WERI-Rb-1 (cell line): ENCODE measurements at regions not wholly inside any gene's neighbourhood (a gene's known extent, or its start where the extent isn't known, plus 50 kb on each side); places are given as distances from the start of the nearest gene placed in this dataset.

Experiments used
- DNase-seq: peaks from one replicate; pipeline ENCODE4 v3.0.0-alpha.2; 2020
- H3K27ac ChIP-seq: fragments of 250-450 bp; sonication (Bioruptor Pico); 2 replicates; pipeline ENCODE4 v1.5.1; 2020; ENCODE audit warnings: mild to moderate bottlenecking, moderate library complexity
- H3K27me3 ChIP-seq: fragments of 250-450 bp; sonication (Bioruptor Pico); 2 replicates; pipeline ENCODE4 v1.5.1; 2021; ENCODE audit warnings: mild to moderate bottlenecking, low read depth, moderate library complexity; ENCODE audit not compliant: insufficient read depth, severe bottlenecking
- H3K36me3 ChIP-seq: fragments of 250-450 bp; sonication (Bioruptor Pico); 2 replicates; pipeline ENCODE4 v1.5.1; 2020; ENCODE audit warnings: mild to moderate bottlenecking, moderate library complexity
- H3K4me3 ChIP-seq: 2 replicates; pipeline ENCODE4 v1.5.1; 2011; ENCODE audit warnings: low read depth, mild to moderate bottlenecking, control low read depth, low read length
- H3K9me3 ChIP-seq: fragments of 250-450 bp; sonication (Bioruptor Pico); 2 replicates; pipeline ENCODE4 v1.5.1; 2021; ENCODE audit warnings: mild to moderate bottlenecking, moderate library complexity; ENCODE audit not compliant: severe bottlenecking
- TF ChIP-seq, protein P1 (sequence below): IDR thresholded peaks from 2 replicates; pipeline ENCODE4 v1.5.1; 2011; ENCODE audit warnings: low read depth, mild to moderate bottlenecking, control low read depth, inconsistent platforms, low read length

GRCh38 chr10:78861529-78862327 lies 207.0 kb upstream of the ZMIZ1 start:
- H3K9me3 ChIP-seq = no peaks in the 10 kb centered on the region
- H3K27ac ChIP-seq = no peak overlapping the region
- TF ChIP-seq, protein P1, sequence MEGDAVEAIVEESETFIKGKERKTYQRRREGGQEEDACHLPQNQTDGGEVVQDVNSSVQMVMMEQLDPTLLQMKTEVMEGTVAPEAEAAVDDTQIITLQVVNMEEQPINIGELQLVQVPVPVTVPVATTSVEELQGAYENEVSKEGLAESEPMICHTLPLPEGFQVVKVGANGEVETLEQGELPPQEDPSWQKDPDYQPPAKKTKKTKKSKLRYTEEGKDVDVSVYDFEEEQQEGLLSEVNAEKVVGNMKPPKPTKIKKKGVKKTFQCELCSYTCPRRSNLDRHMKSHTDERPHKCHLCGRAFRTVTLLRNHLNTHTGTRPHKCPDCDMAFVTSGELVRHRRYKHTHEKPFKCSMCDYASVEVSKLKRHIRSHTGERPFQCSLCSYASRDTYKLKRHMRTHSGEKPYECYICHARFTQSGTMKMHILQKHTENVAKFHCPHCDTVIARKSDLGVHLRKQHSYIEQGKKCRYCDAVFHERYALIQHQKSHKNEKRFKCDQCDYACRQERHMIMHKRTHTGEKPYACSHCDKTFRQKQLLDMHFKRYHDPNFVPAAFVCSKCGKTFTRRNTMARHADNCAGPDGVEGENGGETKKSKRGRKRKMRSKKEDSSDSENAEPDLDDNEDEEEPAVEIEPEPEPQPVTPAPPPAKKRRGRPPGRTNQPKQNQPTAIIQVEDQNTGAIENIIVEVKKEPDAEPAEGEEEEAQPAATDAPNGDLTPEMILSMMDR = no peak
- DNase-seq = no peak
- no peak overlapping the region for H3K4me3 ChIP-seq
- no peaks in the 10 kb centered on the region for H3K36me3 ChIP-seq
- no peaks in the 10 kb centered on the region for H3K27me3 ChIP-seq

- H3K4me3 ChIP-seq = no peak overlapping the region
- no peaks in the 10 kb centered on the region for H3K27me3 ChIP-seq
- H3K9me3 ChIP-seq = no peaks in the 10 kb centered on the region
- H3K27ac ChIP-seq = no peak overlapping the region
- no peak for DNase-seq
- H3K36me3 ChIP-seq = no peaks in the 10 kb centered on the region
- TF ChIP-seq, protein P1 = no peak
These were observed 206.5 kb upstream of the ZMIZ1 start for GRCh38 chr10:78862328-78862640.

DNA sequence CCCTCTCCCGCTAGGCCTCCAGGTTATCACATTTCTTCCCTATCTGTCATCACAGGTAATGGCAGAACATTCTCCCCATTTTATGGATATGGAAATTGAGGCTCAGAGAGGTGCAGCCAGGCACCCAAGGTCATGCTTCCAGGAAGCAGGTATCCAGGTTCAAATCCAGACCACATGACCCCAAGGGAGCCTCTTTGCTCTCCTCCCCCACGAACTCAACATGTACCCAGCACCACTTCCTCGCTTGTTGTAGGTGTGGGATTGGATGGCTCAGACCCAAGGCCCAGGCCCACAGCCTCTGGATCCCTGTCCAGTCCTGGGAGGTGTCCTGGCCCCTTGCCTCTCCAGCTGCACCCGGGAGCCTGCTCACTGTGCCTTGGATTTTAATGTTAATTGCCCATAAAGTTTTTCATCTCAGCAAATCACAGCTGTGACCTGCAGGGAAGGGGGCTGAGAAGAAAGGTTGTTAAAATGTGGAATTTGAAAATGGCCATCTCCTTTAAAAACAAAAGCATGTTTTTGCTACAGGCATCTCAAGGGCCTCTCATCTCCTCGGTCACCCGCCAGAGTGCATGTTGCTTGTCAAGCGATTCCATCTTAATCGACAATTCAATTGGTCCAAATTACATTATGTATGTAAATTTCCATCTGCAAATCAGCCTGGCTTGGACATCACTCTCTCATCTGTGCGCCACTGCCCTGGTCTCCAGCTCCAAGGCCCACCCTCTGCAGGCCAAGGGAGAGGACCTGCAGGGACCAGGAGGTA lies 205.4 kb upstream of the ZMIZ1 start:
- Histone ChIP-seq H3K4me3 (no peak overlapping the region), H3K27ac (no peak overlapping the region), H3K9me3 (no peaks in the 10 kb centered on the region), H3K27me3 (no peaks in the 10 kb centered on the region), H3K36me3 (no peaks in the 10 kb centered on the region)
- no peak for DNase-seq
- TF ChIP-seq, protein P1 = no peak

DNA sequence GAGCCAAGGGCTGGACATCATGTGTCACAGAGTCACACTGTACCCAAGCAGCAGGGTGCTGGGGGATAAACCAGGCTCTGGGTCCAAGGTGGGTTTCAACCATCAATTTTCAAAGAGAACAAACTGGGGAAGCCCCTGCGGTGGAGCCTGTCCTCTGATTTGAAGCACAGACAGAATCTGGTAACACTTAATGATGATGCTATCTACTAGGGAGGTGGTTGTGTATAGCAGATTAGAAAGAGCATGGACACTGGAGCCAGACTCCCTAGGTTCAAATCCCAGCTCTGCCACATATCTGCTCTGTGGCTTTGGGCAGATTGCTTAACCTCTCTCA lies 204.9 kb upstream of the ZMIZ1 start:
- Histone ChIP-seq H3K9me3 (no peaks in the 10 kb centered on the region), H3K27me3 (no peaks in the 10 kb centered on the region), H3K4me3 (no peak overlapping the region), H3K27ac (no peak overlapping the region), H3K36me3 (no peaks in the 10 kb centered on the region)
- no peak for DNase-seq
- TF ChIP-seq, protein P1 = no peak

- H3K36me3 ChIP-seq = no peaks in the 10 kb centered on the region
- TF ChIP-seq, protein P1 = no peak
- H3K27me3 ChIP-seq = no peaks in the 10 kb centered on the region
- H3K9me3 ChIP-seq = no peaks in the 10 kb centered on the region
- DNase-seq = no peak
- no peak overlapping the region for H3K27ac ChIP-seq
- no peak overlapping the region for H3K4me3 ChIP-seq
These were observed 203.8 kb upstream of the ZMIZ1 start for GRCh38 chr10:78864761-78865537.
